HG03520 (cell line): ENCODE measurements at regions not wholly inside any gene's neighbourhood (a gene's known extent, or its start where the extent isn't known, plus 50 kb on each side); places are given as distances from the start of the nearest gene placed in this dataset.
A peak's percentile ranks its signal among the peaks of the same experiment; 100 is the strongest.
"Not testable (repeated sequence)": the region's sequence is repeated elsewhere in the genome, so short reads cannot be mapped to it uniquely, and the experiment has no call there.

ENCODE experiments used
- ATAC-seq: cut with Tn5 transposase; IDR thresholded peaks from one replicate; pipeline ENCODE4 v1.9.1; 2021; ENCODE audit warnings: mild to moderate bottlenecking, moderate library complexity; ENCODE audit not compliant: unreplicated experiment

GRCh38 chr1:221023482-221023881, 144.2 kb downstream of the HLX start:
- ATAC-seq = no peak

GRCh38 chr1:221025501-221025900, 146.3 kb downstream of the HLX start:
- no peak for ATAC-seq

- ATAC-seq = no peak
Observed at GRCh38 chr1:221025956-221026355, 146.7 kb downstream of the HLX start.

GRCh38 chr1:221029981-221030649, 150.9 kb downstream of the HLX start:
- no peak for ATAC-seq

DNA sequence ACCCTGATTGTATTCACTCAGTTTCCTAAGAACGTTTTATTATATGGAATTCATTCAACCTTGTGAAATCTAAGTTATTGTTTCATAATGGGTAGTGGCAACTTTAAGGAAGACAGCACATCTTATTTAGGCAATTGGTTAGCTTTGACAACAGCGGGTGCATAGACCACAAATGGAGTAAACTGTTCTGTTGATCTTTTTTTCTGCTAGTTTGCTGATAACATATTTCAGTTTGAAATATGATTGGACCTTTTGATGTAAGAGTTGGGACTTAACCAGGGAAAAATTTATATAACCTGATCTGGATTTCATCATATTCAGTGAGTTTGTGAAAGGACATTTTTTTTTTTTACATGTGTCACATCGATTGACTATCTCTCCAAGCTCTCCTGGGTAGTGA, 151.7 kb downstream of the HLX start:
- ATAC-seq = no peak

DNA sequence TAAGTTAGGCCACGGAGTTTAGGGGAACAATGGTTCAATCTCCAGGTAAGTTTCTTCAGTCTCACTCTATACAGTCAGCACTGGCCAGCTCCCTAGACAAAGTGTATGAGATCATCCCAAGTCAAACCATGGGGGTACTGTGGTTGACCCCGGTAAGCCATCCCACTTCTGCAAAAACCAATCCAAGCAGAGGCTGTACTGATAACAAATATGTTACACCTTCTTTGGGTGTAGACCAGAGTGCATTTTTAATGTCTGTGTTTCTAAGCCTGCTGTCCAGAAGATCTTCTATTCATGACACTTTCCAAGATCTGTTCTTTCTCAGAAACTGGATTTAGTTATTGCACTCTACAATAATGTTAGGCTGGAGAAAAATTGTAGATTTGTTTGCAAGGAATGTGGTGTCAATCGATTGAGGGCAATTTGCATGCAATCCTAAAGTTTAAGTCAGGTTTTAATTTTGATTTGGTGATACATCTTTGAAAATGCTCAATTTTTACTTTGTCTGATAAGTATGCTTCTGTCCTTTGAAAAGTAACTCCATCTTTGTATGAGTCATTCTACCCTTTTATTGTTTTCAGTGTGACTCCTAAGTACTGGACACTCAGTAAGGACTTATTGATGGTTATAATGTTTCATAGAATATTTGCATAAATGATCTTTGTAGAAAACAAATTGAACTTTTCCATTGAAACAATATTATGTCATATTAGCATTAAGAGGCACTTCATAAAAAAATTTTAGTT, 152.4 kb downstream of the HLX start:
- no peak for ATAC-seq

DNA sequence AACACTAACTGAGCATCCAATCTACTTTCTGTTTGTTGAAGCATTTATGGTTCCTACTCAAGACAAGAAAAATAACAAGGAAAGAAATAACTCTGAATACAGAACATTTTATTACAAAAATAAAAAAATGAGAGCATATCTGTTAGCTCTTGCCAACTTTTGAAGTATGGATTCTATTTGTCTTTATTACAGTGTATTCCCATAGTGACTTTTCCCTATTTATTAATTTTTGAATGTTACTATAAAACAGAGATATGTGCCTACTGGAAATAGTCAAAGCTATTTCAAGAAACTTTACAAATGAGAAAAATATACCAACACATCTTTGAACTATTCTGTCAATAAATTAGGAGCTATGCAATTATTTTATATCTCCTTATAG, 153.0 kb downstream of the HLX start:
- no peak for ATAC-seq

- ATAC-seq = no peak
Observed at GRCh38 chr1:221032637-221033280, 153.5 kb downstream of the HLX start.

DNA sequence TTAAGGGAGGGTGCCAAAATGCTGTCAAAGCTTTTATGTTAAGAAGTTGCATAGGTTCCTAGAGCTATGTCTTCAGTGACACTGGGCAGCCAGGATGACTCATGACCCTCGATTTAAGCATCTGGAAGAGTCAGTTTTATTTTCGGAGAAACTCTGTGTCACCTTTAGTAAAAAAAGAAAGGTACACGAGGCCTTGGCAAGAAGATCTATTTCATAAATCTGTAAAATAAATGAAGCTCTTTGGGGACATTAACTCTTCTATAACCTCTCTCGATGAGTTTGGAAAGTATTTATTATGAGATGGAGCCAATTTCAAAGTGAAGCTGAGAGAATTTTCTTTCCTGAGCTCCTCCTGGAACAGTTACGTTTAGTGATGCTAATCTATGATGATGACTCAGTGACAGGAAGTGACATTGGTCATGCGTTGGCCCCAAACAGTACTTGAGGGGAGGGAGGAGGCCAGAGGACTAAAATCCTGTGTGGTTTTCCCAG, 156.5 kb downstream of the HLX start:
- ATAC-seq = no peak

DNA sequence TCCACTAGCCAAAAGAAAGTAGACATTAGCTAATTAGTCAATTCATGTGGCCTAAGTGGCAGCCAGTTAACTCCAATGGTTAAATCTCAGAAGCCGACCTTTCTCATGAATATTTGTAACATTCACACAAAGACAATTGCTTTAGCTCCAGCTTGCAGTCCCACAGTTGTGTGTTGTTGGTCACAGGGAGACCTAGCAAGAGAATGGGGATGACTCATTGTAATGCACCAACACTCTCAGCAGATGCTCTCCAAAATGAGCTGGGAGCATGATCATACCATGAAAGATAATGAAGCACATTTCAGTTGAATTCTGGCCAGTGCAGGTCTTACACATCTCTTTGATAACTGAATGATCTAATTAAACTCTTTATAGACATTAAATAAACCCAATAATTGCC, 160.4 kb downstream of the HLX start:
- ATAC-seq = no peak

DNA sequence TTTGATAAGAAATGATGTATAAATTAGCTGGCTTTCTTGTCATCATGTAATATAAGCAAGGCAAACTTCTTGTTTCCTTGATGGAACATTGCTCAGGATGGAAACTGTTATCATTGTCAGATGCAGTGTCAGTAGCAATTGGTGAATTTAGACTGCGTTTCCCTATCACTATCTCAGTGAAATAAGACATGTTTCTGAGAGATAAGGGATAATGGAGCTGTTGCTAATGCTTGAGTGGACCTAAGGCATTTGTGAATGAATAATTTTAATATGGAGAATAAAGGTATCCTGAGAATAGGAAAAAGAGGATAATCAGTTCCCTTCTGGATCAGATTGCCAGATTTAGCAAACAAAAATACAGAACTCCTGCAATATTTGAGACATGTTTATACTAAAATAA, 160.9 kb downstream of the HLX start:
- no peak for ATAC-seq

GRCh38 chr1:221040691-221041285, 161.5 kb downstream of the HLX start:
- no peak for ATAC-seq

DNA sequence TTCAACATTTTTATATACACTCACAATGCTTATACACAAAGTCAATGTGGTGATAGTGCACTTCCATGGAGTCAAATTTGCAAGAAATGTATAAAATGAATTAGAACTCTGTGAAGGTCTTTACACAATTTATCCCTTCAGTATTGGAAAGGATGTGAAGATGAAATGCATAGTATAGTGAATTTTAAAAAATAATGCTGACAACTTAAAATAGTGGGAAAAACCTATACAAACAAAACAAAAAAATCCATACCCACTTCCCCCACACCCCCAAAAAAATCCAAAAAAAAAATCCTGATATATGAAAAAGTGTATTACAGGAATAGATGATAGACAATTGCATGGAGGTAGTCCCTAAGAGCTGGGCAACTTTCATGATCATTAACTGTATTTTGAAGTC, 165.3 kb downstream of the HLX start:
- no peak for ATAC-seq

DNA sequence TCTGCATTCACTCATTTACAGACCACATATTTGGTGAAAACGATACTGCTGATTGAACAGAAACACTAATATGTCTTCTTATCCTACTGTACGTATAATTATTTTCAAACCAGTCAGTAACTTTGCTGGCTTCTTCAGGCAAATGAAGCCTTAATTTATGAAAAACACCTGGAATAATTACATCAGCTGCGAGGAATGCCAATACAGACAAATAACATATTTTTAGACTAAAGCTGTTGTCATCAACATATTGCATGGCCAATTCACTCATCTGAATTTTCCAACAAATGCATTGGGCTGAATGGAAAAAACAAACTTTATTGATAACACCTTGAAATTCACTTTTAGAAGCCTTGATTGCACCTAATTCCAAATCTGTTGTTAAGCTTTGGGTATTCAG, 165.9 kb downstream of the HLX start:
- ATAC-seq = no peak

DNA sequence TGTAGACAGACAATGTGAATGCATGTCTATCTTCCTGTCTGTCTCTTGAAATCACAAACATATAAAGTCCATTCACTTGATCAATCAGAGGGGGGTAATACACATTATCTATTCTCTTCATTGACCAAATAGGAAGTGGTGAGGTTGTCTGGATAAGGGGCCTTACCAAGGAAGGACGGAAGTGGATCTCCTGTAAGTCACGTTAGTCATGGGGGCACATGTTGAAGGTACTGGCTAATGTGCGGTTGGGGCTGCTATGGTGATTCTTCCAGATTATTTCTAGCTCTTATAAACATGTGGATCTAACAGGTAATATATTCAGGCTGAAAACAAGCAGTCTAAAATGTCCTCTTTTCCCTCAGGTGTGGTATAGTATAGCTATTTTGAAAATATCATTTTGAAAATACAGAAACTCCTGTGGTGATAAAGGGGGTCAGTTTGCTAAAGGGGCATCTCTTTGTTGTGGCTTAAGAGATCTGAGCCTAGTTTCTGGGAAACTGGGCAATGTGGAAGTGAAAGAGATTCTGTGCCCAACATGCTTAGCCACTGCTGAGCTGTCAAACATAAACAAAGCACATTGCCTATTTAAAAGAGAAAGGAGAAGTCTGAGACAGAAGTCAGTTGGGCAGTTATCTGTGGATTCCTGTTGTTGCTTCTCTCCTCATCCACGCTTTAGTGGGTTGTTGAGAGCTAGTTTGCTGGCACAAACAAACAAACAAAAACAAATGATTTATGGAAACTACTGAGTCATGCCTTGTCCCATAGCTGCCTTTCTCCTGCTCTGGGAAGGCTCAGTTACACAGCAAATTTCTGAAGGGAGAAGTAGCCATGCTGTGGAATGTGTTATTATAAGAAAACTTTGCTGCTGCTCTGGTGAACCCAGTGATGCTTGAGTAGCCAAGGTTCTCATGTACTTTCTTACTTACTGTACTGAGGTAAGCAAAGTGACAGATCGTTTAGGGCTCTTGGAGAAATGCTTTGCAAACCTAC, 166.9 kb downstream of the HLX start:
- peak; percentile 91 for ATAC-seq

DNA sequence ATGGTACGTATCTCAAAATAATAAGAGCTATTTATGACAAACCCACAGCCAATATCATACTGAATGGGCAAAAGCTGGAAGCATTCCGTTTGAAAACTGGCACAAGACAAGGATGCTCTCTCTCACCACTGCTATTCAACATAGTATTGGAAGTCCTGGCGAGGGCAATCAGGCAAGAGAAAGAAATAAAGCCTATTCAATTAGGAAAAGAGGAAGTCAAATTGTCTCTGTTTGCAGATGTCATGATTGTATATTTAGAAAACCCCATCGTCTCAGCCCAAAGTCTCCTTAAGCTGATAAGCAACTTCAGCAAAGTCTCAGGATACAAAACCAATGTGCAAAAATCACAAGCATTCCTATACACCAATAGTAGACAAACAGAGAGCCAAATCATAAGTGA, 172.1 kb downstream of the HLX start:
- ATAC-seq = not testable (repeated sequence)

DNA sequence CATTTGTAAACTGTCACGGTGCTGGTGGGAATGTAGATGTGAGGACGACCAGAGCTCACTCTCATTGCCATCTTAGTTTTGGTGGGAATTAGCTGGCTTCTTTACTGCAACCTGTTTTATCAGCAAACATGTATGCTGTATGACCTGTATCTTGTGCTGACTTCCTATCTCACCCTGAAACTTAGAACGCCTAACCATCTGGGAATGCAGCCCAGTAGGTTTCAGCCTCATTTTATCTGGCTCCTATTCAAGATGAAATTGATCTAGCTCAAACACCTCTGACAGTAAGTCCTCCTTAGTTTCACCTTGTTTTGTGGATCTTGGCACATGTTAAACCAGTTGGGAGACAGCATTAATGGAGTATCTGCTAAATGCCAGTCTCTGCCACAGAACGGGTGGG, 174.6 kb downstream of the HLX start:
- ATAC-seq = no peak

- no peak for ATAC-seq
Observed at GRCh38 chr1:221059506-221059905, 180.3 kb downstream of the HLX start.

DNA sequence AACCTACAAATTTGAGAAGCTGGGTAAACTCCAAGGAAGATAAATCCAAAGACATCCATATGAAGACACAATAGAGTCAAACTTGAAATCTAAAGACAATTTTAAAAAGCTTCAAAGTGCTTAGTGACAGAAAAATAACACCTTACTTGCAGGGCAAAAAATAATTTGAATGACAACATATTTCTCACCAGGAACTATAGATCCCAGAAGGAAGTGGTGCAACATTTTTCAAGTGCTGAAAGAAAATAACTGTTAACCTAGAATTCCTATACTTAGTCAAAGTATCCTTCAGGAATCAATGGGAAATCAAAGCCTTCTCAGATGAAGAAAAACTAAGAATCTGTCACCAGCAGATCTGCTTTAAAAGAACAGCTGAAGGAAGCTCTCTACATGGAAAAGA, 184.4 kb downstream of the HLX start:
- no peak for ATAC-seq

GRCh38 chr1:221066351-221067001, 187.2 kb downstream of the HLX start:
- ATAC-seq = no peak
